Retinal pigment epithelial cell (primary cell): ENCODE measurements at regions not wholly inside any gene's neighbourhood (a gene's known extent, or its start where the extent isn't known, plus 50 kb on each side); places are given as distances from the start of the nearest gene placed in this dataset.

Experiments
- DNase-seq: peaks from one replicate; pipeline ENCODE4 v3.0.0-alpha.2; 2010; ENCODE audit warnings: low read depth
- H3K4me3 ChIP-seq: 2 replicates; pipeline ENCODE4 v1.5.1; 2011; ENCODE audit warnings: mild to moderate bottlenecking, low read length, control low read depth, moderate library complexity
- CTCF ChIP-seq: conservative IDR thresholded peaks from 2 replicates; pipeline ENCODE4 v1.5.1; 2011; ENCODE audit warnings: low read depth, low read length, control low read depth, inconsistent platforms

- no peak for DNase-seq
- no peak for TF ChIP-seq CTCF
- H3K4me3 ChIP-seq: no peak overlapping the region
Measured at GRCh38 chr9:108017671-108018070, 528.1 kb upstream of the KLF4 start.

GRCh38 chr9:108016446-108016845 lies 526.9 kb upstream of the KLF4 start:
- H3K4me3 ChIP-seq: no peak overlapping the region
- TF ChIP-seq CTCF: no peak
- DNase-seq: no peak

- TF ChIP-seq CTCF: no peak
- H3K4me3 ChIP-seq: no peak overlapping the region
- no peak for DNase-seq
Measured at GRCh38 chr9:108015690-108016089, 526.1 kb upstream of the KLF4 start.

DNA sequence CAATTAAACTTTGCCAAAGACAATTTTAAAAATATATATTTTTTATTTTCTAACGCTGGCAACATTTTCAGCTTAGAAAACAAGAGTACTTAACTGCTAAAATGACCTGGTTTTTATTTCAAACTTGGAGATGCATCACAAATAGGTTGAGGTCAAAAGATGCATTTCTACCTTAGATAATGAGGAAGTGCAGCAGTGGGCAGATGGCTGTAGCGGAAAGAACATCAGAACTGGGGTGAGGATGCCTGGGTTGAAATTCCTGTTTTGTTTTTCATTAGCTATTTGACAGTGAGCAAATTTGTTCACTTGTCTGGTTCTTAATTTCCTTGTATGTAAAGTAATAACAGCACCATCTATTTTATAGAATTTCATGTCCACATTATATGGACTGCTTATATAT lies 524.8 kb upstream of the KLF4 start:
- H3K4me3 ChIP-seq: no peak overlapping the region
- TF ChIP-seq CTCF: no peak
- no peak for DNase-seq

- DNase-seq: no peak
- H3K4me3 ChIP-seq: no peak overlapping the region
- no peak for TF ChIP-seq CTCF
Measured at GRCh38 chr9:108012886-108013665, 523.5 kb upstream of the KLF4 start.

GRCh38 chr9:108012405-108012804 lies 522.8 kb upstream of the KLF4 start:
- DNase-seq: no peak
- no peak overlapping the region for H3K4me3 ChIP-seq
- no peak for TF ChIP-seq CTCF

- no peak for TF ChIP-seq CTCF
- no peak overlapping the region for H3K4me3 ChIP-seq
- no peak for DNase-seq
Measured at GRCh38 chr9:108003526-108003925, 514.0 kb upstream of the KLF4 start.
